Panc1 (cell line): ENCODE measurements at regions not wholly inside any gene's neighbourhood (a gene's known extent, or its start where the extent isn't known, plus 50 kb on each side); places are given as distances from the start of the nearest gene placed in this dataset.

Experiments used
- CTCF ChIP-seq: fragments of 450-650 bp; IDR thresholded peaks from 2 replicates; pipeline ENCODE4 v1.5.1; 2017; ENCODE audit warnings: mild to moderate bottlenecking
- POLR2AphosphoS5 ChIP-seq: IDR thresholded peaks from 2 replicates; pipeline ENCODE4 v1.6.1; 2012; ENCODE audit warnings: mild to moderate bottlenecking, low read depth, low read length, moderate library complexity
- TF ChIP-seq, protein P1 (sequence below), 2 experiments: IDR thresholded peaks; 2 replicates each; pipeline ENCODE4 v1.6.1; 2011 to 2012; ENCODE audit warnings: low read depth in 2 of 2, control low read depth in 1 of 2, low read length in 1 of 2, mild to moderate bottlenecking in 1 of 2, moderate library complexity in 1 of 2; ENCODE audit not compliant: insufficient read depth in 1 of 2

DNA sequence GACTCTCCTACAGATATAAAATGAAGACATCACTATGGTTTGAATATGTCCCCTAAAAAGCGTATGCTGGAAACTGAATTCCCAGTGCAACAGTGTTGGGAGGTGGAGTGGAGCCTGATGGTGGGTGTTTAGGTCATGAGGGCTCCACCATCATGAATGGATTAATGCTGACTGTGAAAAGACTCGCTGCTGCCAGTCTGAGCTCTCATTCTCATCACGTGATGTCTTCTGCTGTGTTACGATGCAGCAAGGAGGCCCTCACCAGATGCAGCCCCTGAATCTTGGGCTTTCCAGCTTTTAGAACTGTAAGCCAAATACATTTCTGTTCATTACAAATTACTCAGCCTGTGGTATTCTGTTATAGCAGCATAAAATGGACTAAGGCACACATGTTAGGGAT, 73.8 kb upstream of the PPP2R5A start:
- TF ChIP-seq CTCF = no peak
- no peak for TF ChIP-seq POLR2AphosphoS5
- TF ChIP-seq, protein P1, sequence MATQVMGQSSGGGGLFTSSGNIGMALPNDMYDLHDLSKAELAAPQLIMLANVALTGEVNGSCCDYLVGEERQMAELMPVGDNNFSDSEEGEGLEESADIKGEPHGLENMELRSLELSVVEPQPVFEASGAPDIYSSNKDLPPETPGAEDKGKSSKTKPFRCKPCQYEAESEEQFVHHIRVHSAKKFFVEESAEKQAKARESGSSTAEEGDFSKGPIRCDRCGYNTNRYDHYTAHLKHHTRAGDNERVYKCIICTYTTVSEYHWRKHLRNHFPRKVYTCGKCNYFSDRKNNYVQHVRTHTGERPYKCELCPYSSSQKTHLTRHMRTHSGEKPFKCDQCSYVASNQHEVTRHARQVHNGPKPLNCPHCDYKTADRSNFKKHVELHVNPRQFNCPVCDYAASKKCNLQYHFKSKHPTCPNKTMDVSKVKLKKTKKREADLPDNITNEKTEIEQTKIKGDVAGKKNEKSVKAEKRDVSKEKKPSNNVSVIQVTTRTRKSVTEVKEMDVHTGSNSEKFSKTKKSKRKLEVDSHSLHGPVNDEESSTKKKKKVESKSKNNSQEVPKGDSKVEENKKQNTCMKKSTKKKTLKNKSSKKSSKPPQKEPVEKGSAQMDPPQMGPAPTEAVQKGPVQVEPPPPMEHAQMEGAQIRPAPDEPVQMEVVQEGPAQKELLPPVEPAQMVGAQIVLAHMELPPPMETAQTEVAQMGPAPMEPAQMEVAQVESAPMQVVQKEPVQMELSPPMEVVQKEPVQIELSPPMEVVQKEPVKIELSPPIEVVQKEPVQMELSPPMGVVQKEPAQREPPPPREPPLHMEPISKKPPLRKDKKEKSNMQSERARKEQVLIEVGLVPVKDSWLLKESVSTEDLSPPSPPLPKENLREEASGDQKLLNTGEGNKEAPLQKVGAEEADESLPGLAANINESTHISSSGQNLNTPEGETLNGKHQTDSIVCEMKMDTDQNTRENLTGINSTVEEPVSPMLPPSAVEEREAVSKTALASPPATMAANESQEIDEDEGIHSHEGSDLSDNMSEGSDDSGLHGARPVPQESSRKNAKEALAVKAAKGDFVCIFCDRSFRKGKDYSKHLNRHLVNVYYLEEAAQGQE (IDR thresholded peaks at IDR 0.05; ENCODE audit: insufficient read depth in 1 of 2, low read depth in 2 of 2, low read length in 1 of 2) = no peak
